ENCODE measurements at regions not wholly inside any gene's neighbourhood (a gene's known extent, or its start where the extent isn't known, plus 50 kb on each side); places are given as distances from the start of the nearest gene placed in this dataset.

DNA sequence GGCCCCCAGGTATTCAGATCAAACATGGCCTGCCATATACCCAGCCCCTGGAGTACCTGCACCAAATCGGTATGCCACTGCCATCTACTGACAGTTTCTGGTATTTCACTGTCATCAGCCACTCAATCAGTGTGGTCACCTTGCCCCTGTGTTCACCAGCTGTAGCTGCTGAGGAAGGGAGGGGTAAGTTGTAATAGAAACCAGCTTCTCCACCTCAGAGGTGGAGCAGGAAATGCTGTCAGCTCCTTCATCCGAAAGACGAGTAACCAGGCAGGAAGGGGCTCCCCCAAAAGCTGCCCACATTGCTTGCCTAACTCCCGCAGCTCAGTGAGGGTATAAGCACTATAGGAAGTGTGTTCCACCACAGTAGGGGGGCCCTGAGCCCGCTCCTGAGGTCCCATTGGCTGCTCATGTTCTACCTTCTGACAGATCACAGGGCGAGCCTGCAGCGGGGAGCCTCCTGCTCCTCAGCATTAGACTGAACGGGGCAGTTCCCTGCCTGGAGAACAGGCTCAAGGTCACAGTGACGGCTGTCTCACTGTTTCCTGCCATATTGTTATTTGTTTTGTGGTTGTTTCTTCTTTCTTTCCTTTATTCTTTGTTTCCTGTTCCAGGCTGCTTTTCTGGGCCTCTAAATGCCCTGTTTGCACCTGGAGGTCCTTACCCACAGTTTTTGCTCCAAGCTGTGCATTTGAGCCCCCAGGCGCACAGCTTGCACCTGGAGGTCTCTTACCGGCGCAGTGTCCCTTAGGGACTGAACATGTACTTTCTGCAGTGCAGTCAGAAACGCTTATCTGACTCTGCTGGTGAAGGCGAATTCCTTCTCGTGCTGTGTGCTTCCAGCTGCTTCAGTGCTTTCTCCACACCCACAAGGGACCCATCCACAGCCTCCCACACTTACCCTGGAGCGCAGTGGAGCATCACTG lies 1638.3 kb downstream of the MRPL39 start:
- Histone ChIP-seq H3K9me3 (replicated peaks) (peaks cover 11% of the 10 kb centered on the region), H3K27ac (replicated peaks) (no peak overlapping the region), H3K4me3 (no peak overlapping the region), H3K27me3 (ENCODE audit: low read depth) (no peaks in the 10 kb centered on the region), H3K36me3 (no peaks in the 10 kb centered on the region), H3K4me1 (no peaks in the 10 kb centered on the region)
- intact Hi-C loops (cut with micrococcal nuclease): no loop called here
- TF ChIP-seq, protein P1, sequence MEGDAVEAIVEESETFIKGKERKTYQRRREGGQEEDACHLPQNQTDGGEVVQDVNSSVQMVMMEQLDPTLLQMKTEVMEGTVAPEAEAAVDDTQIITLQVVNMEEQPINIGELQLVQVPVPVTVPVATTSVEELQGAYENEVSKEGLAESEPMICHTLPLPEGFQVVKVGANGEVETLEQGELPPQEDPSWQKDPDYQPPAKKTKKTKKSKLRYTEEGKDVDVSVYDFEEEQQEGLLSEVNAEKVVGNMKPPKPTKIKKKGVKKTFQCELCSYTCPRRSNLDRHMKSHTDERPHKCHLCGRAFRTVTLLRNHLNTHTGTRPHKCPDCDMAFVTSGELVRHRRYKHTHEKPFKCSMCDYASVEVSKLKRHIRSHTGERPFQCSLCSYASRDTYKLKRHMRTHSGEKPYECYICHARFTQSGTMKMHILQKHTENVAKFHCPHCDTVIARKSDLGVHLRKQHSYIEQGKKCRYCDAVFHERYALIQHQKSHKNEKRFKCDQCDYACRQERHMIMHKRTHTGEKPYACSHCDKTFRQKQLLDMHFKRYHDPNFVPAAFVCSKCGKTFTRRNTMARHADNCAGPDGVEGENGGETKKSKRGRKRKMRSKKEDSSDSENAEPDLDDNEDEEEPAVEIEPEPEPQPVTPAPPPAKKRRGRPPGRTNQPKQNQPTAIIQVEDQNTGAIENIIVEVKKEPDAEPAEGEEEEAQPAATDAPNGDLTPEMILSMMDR (IDR thresholded peaks at IDR 0.05; ENCODE audit: borderline replicate concordance): peak; percentile 47
- no peak for DNase-seq

DNA sequence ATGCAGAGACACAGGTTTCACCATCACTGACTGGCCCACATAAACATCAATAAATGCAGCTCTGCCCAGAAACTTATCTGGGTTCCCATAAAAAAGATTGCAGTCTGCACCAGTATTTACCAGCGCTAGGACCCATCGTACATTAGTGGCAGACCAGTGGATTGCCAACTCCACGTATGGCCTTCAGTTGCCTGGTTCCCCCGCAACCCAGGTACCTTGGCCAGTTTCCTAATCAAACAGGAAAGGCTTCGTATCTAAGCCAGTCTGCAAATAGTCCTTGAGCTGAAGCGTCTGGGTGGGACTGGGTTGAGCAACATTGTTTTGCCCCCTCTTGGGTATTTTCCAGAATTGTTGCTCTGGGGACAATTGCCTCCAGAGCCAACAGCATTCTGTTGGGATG lies 1639.3 kb downstream of the MRPL39 start:
- H3K27ac ChIP-seq (replicated peaks): no peak overlapping the region
- H3K4me1 ChIP-seq: no peaks in the 10 kb centered on the region
- peaks cover 11% of the 10 kb centered on the region for H3K9me3 ChIP-seq (replicated peaks)
- intact Hi-C loops (cut with micrococcal nuclease): no loop called here
- no peak overlapping the region for H3K4me3 ChIP-seq
- TF ChIP-seq, protein P1 (IDR thresholded peaks at IDR 0.05; ENCODE audit: borderline replicate concordance): no peak
- no peak for DNase-seq
- no peaks in the 10 kb centered on the region for H3K27me3 ChIP-seq (ENCODE audit: low read depth)
- H3K36me3 ChIP-seq: no peaks in the 10 kb centered on the region

DNA sequence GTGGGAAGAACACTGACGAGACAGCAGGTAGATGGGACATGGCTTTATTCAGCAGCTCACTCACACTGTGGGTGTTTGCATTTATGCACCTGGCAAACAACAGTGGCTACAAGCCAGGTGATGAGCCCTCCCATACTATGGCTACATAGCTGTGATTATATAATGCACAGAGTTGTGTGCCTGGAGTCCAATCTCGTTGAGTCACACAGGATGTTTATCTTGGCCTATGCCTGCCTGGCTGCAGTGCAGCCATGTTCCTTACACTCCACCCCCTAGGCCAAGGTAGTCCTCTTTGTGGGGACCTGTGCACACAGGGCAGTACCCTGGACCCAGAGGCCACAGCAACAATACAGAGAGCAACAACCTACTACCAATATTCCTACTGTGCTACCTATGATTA lies 1643.8 kb downstream of the MRPL39 start:
- Histone ChIP-seq H3K4me3 (no peak overlapping the region), H3K4me1 (no peaks in the 10 kb centered on the region), H3K27me3 (ENCODE audit: low read depth) (no peaks in the 10 kb centered on the region), H3K36me3 (no peaks in the 10 kb centered on the region), H3K9me3 (replicated peaks) (peaks cover 9% of the 10 kb centered on the region), H3K27ac (replicated peaks) (no peak overlapping the region)
- TF ChIP-seq, protein P1 (IDR thresholded peaks at IDR 0.05; ENCODE audit: borderline replicate concordance): no peak
- intact Hi-C loops (cut with micrococcal nuclease): no loop called here
- DNase-seq: no peak

DNA sequence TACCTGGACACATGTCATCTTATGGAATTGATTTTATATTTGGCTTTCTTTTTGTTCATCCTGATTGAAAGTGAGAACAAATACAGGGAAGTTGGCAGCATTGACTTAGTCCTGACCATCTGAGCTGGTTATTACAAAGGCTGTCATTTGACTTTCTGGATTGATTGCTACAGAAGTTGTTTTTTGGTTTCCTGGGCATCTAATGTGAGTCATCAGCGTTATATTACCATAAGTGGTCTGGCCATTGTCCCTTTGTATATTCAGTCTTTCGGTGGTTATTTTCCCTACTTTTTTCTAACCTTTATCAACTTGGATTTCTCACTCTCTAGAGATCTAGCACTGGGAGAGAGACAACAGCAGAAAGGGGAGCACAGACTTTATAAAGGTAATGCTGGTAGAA lies 1646.5 kb downstream of the MRPL39 start:
- Histone ChIP-seq H3K4me1 (no peaks in the 10 kb centered on the region), H3K27me3 (ENCODE audit: low read depth) (no peaks in the 10 kb centered on the region), H3K36me3 (no peaks in the 10 kb centered on the region), H3K4me3 (no peak overlapping the region), H3K27ac (replicated peaks) (no peak overlapping the region), H3K9me3 (replicated peaks) (peaks cover 9% of the 10 kb centered on the region)
- TF ChIP-seq, protein P1 (IDR thresholded peaks at IDR 0.05; ENCODE audit: borderline replicate concordance): no peak
- no peak for DNase-seq
- intact Hi-C loops (cut with micrococcal nuclease): no loop called here

DNA sequence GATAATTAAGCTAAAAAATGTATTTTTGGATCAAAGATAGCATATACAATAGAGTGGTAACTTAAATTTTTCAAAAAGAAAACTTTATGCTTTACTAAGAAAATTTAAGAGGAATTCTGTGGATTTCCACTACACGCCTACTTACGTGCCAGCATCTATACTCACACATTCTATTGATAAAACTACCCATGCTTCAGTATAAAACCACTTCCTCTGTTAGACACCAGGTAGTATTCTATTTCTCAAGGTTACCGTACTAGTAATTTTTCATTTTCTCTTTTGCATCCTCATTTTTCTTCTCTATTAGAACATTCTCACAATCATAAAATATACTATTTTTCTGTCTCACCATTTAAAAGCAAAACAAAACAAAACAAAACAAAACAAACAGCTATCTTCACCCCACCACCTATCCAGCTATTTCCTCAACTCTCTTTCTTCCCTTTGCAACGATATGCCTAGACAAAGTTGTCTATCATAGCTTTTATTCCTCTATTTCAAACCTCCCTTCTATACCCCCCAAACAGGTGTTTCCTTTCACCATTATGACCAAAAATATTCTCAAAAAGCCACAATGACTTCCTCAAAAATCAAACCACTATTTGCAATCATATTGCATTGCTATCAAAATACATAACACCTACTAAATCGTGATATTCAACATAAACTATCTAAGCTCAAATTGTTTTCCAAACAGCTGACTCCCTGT lies 1652.0 kb downstream of the MRPL39 start:
- Histone ChIP-seq H3K4me3 (no peak overlapping the region), H3K27me3 (ENCODE audit: low read depth) (no peaks in the 10 kb centered on the region), H3K27ac (replicated peaks) (no peak overlapping the region), H3K4me1 (no peaks in the 10 kb centered on the region), H3K36me3 (no peaks in the 10 kb centered on the region), H3K9me3 (replicated peaks) (peaks cover 4% of the 10 kb centered on the region)
- TF ChIP-seq, protein P1 (IDR thresholded peaks at IDR 0.05; ENCODE audit: borderline replicate concordance): no peak
- intact Hi-C loops (cut with micrococcal nuclease): no loop called here
- DNase-seq: no peak

Measured in left ventricle myocardium inferior (tissue), 1 donor.